GM12891 (cell line): ENCODE measurements at regions not wholly inside any gene's neighbourhood (a gene's known extent, or its start where the extent isn't known, plus 50 kb on each side); places are given as distances from the start of the nearest gene placed in this dataset.

Source experiments
- PAX5 ChIP-seq: IDR thresholded peaks from 2 replicates; pipeline ENCODE4 v1.6.1; 2011; ENCODE audit warnings: low read length, moderate library complexity, mild to moderate bottlenecking; ENCODE audit not compliant: insufficient read depth, severe bottlenecking
- POLR2A ChIP-seq: IDR thresholded peaks from 2 replicates; pipeline ENCODE4 v1.6.1; 2011; ENCODE audit warnings: low read depth, low read length, control low read depth
- POLR2AphosphoS5 ChIP-seq: IDR thresholded peaks from 2 replicates; pipeline ENCODE4 v1.6.1; 2011; ENCODE audit warnings: low read depth, low read length, control low read depth
- POU2F2 ChIP-seq: IDR thresholded peaks from 2 replicates; pipeline ENCODE4 v1.6.1; 2011; ENCODE audit warnings: low read depth, mild to moderate bottlenecking, control low read depth, low read length, moderate library complexity
- SPI1 ChIP-seq: IDR thresholded peaks from 2 replicates; pipeline ENCODE4 v1.6.1; 2011; ENCODE audit warnings: low read depth, low read length, control low read depth
- TAF1 ChIP-seq: IDR thresholded peaks from 2 replicates; pipeline ENCODE4 v1.6.1; 2011; ENCODE audit warnings: low read depth, low read length, control low read depth

DNA sequence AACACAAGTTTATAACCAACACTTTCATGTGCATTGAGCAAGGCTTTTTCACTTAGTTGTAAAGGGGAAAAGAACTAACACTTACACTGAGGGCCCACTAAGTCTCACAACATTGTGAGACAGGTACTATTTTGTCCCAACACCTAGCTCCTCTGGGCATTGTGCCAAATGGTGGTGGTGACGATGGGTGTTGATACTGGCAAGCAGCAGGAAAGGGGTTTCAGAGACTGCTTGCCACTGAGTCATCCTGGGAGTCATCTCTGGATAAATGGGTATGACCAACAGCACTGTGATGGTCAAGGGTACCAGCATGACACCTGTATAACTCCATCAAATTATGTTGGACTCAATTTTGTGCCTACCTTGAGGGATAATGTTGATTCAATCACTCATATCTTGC, 138.8 kb upstream of the ITGA6 start:
- TF ChIP-seq POLR2A (no peak), POLR2AphosphoS5 (no peak), TAF1 (no peak), POU2F2 (no peak), PAX5 (no peak), SPI1 (no peak)
